ENCODE measurements at regions not wholly inside any gene's neighbourhood (a gene's known extent, or its start where the extent isn't known, plus 50 kb on each side); places are given as distances from the start of the nearest gene placed in this dataset.

DNA sequence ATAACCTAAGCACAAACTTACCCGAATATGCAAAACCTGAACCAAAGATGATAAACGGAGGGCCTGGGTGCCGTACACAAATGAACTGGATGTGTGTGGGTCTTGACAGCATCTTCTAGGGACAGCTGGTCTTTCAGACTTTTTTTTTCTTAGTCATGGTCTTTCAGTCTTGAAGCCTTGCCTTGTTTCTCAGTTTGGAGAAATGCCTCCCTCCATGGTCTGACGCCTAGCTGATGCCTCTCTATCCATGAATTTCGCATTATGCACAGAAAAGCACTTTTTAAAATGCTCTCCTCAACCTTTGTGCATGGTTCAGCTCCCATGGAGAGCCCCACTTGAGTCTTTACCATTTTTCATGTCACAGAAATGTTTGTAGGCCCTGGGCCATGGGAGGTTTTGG lies 52.8 kb upstream of the LYRM9 start:
- BruUV-seq (replicated peaks), result no TSS peak
- Histone ChIP-seq H3K27ac (ENCODE audit: low read length) (no peak overlapping the region), H3K9me3 (ENCODE audit: control insufficient read depth, insufficient read depth, low read depth, low read length) (no peaks in the 10 kb centered on the region), H3K27me3 (ENCODE audit: control insufficient read depth, insufficient read depth, low read length) (peaks cover under 1% of the 10 kb centered on the region; the same call in 1 of the 2 replicates), H3K36me3 (ENCODE audit: control insufficient read depth, insufficient read depth, low read length) (no peaks in the 10 kb centered on the region), H3K4me3 (ENCODE audit: low read depth in 2 of 2, low read length in 2 of 2) (no peak overlapping the region), H3K4me1 (ENCODE audit: control insufficient read depth, insufficient read depth, low read length) (no peaks in the 10 kb centered on the region)
- ATAC-seq, result no peak
- TF ChIP-seq TCF7L2 (IDR thresholded peaks at IDR 0.05; ENCODE audit: low read depth, low read length) (no peak), POLR2AphosphoS5 (IDR thresholded peaks at IDR 0.05; ENCODE audit: low read depth, low read length) (no peak), SIN3A (IDR thresholded peaks at IDR 0.05; ENCODE audit: borderline replicate concordance, insufficient read depth, low read depth, low read length) (no peak)
- TF ChIP-seq, protein P1, sequence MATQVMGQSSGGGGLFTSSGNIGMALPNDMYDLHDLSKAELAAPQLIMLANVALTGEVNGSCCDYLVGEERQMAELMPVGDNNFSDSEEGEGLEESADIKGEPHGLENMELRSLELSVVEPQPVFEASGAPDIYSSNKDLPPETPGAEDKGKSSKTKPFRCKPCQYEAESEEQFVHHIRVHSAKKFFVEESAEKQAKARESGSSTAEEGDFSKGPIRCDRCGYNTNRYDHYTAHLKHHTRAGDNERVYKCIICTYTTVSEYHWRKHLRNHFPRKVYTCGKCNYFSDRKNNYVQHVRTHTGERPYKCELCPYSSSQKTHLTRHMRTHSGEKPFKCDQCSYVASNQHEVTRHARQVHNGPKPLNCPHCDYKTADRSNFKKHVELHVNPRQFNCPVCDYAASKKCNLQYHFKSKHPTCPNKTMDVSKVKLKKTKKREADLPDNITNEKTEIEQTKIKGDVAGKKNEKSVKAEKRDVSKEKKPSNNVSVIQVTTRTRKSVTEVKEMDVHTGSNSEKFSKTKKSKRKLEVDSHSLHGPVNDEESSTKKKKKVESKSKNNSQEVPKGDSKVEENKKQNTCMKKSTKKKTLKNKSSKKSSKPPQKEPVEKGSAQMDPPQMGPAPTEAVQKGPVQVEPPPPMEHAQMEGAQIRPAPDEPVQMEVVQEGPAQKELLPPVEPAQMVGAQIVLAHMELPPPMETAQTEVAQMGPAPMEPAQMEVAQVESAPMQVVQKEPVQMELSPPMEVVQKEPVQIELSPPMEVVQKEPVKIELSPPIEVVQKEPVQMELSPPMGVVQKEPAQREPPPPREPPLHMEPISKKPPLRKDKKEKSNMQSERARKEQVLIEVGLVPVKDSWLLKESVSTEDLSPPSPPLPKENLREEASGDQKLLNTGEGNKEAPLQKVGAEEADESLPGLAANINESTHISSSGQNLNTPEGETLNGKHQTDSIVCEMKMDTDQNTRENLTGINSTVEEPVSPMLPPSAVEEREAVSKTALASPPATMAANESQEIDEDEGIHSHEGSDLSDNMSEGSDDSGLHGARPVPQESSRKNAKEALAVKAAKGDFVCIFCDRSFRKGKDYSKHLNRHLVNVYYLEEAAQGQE (IDR thresholded peaks at IDR 0.05; ENCODE audit: insufficient read depth in 1 of 2, low read depth in 2 of 2, low read length in 1 of 2), result no peak
- TF ChIP-seq, protein P2, sequence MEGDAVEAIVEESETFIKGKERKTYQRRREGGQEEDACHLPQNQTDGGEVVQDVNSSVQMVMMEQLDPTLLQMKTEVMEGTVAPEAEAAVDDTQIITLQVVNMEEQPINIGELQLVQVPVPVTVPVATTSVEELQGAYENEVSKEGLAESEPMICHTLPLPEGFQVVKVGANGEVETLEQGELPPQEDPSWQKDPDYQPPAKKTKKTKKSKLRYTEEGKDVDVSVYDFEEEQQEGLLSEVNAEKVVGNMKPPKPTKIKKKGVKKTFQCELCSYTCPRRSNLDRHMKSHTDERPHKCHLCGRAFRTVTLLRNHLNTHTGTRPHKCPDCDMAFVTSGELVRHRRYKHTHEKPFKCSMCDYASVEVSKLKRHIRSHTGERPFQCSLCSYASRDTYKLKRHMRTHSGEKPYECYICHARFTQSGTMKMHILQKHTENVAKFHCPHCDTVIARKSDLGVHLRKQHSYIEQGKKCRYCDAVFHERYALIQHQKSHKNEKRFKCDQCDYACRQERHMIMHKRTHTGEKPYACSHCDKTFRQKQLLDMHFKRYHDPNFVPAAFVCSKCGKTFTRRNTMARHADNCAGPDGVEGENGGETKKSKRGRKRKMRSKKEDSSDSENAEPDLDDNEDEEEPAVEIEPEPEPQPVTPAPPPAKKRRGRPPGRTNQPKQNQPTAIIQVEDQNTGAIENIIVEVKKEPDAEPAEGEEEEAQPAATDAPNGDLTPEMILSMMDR (IDR thresholded peaks at IDR 0.05), result no peak
- ChIA-PET CTCF (no interaction called here), POLR2A (no interaction called here)
- DNase-seq (ENCODE audit: low read depth, low spot score), result no peak
- in situ Hi-C loops (cut with HindIII; ENCODE audit: low pct_unique_long_range_greater_than_20kb, low sequenced_read_pairs), result no loop called here
- intact Hi-C loops (cut with micrococcal nuclease; ENCODE audit: unreplicated experiment), result no loop called here

DNA sequence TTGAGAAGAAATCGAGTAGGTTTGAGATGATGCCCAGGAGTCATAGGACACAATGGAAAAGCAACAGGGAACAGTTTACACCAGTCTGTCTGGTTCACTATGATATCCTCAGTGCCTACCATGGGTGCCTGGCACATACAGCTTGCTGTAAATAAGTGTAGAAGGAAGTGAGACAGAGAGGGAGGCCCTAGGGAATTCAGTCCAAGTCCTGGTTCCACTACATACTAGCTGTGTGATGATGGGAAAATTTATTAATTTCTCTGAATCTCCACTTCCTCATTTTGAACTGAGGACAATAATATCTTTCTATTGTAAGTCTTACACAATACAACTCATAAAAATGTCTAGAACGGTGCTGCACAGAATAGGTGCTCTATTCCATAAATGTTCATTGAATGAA lies 53.3 kb upstream of the LYRM9 start:
- in situ Hi-C loops (cut with HindIII; ENCODE audit: low pct_unique_long_range_greater_than_20kb, low sequenced_read_pairs), result no loop called here

More for the DNA sequence above, 53.3 kb upstream of the LYRM9 start:
- CTCF ChIA-PET, result no interaction called here
- Histone ChIP-seq H3K9me3 (ENCODE audit: control insufficient read depth, insufficient read depth, low read depth, low read length) (no peaks in the 10 kb centered on the region), H3K4me1 (ENCODE audit: control insufficient read depth, insufficient read depth, low read length) (no peaks in the 10 kb centered on the region), H3K27me3 (ENCODE audit: control insufficient read depth, insufficient read depth, low read length) (no peaks in the 10 kb centered on the region), H3K27ac (ENCODE audit: low read length) (no peak overlapping the region), H3K4me3 (ENCODE audit: low read depth in 2 of 2, low read length in 2 of 2) (no peak overlapping the region), H3K36me3 (ENCODE audit: control insufficient read depth, insufficient read depth, low read length) (no peaks in the 10 kb centered on the region)
- ATAC-seq, result no peak
- TF ChIP-seq TCF7L2 (IDR thresholded peaks at IDR 0.05; ENCODE audit: low read depth, low read length), result no peak
- TF ChIP-seq SIN3A (IDR thresholded peaks at IDR 0.05; ENCODE audit: borderline replicate concordance, insufficient read depth, low read depth, low read length), result no peak
- TF ChIP-seq, protein P2 (IDR thresholded peaks at IDR 0.05), result no peak
- TF ChIP-seq, protein P1 (IDR thresholded peaks at IDR 0.05; ENCODE audit: insufficient read depth in 1 of 2, low read depth in 2 of 2, low read length in 1 of 2), result no peak
- no peak for TF ChIP-seq POLR2AphosphoS5 (IDR thresholded peaks at IDR 0.05; ENCODE audit: low read depth, low read length)
- POLR2A ChIA-PET, result no interaction called here
- intact Hi-C loops (cut with micrococcal nuclease; ENCODE audit: unreplicated experiment), result no loop called here
- DNase-seq (ENCODE audit: low read depth, low spot score), result no peak
- no TSS peak for BruUV-seq (replicated peaks)
